Activated CD4-positive, alpha-beta T cell treated with anti-CD3 and anti-CD28 coated beads, Interleukin-2, amount 10 ng/mL, durations not matched to agents 24 days and 14 days (primary cell): ENCODE measurements at regions not wholly inside any gene's neighbourhood (a gene's known extent, or its start where the extent isn't known, plus 50 kb on each side); places are given as distances from the start of the nearest gene placed in this dataset.

ENCODE experiments used
- DNase-seq: peaks from one replicate; pipeline ENCODE4 v3.0.0; 2022
- H3K27ac Mint-ChIP-seq: one replicate; pipeline ENCODE4 v1.8.0; 2022; ENCODE audit warnings: mild to moderate bottlenecking, mixed read lengths
- H3K27me3 Mint-ChIP-seq: one replicate; pipeline ENCODE4 v1.8.0; 2022; ENCODE audit warnings: mixed read lengths
- H3K36me3 Mint-ChIP-seq: one replicate; pipeline ENCODE4 v1.8.0; 2022; ENCODE audit warnings: low read depth, mild to moderate bottlenecking, mixed read lengths
- H3K4me1 Mint-ChIP-seq: one replicate; pipeline ENCODE4 v1.8.0; 2021; ENCODE audit warnings: mixed read lengths
- H3K4me3 Mint-ChIP-seq: one replicate; pipeline ENCODE4 v1.8.0; 2022; ENCODE audit warnings: mild to moderate bottlenecking, moderate library complexity, mixed read lengths
- H3K9me3 Mint-ChIP-seq: one replicate; pipeline ENCODE4 v1.8.0; 2021; ENCODE audit warnings: mixed read lengths
- intact Hi-C: fragments of 100-400 bp; cut with micrococcal nuclease; formaldehyde crosslinking; loops from one replicate; pipeline ENCODE4 v1.15.1; 2023

GRCh38 chr6:150313781-150314180 is 55.0 kb upstream of the IYD start:
- Mint-ChIP-seq H3K4me3 (no peak overlapping the region), H3K27me3 (peaks cover 4% of the 10 kb centered on the region), H3K4me1 (peaks cover 3% of the 10 kb centered on the region), H3K27ac (no peak overlapping the region), H3K36me3 (no peaks in the 10 kb centered on the region), H3K9me3 (no peaks in the 10 kb centered on the region)
- no peak for DNase-seq
- intact Hi-C loops, result no loop called here

GRCh38 chr6:150314230-150315188 is 54.3 kb upstream of the IYD start:
- DNase-seq, result no peak
- no peaks in the 10 kb centered on the region for H3K9me3 Mint-ChIP-seq
- peaks cover 3% of the 10 kb centered on the region for H3K4me1 Mint-ChIP-seq
- H3K4me3 Mint-ChIP-seq, result no peak overlapping the region
- no peaks in the 10 kb centered on the region for H3K36me3 Mint-ChIP-seq
- peaks cover 4% of the 10 kb centered on the region for H3K27me3 Mint-ChIP-seq
- H3K27ac Mint-ChIP-seq, result no peak overlapping the region
- intact Hi-C loops, result no loop called here

- no peaks in the 10 kb centered on the region for H3K9me3 Mint-ChIP-seq
- no peak for DNase-seq
- no peak overlapping the region for H3K27ac Mint-ChIP-seq
- no peaks in the 10 kb centered on the region for H3K36me3 Mint-ChIP-seq
- no peak overlapping the region for H3K4me3 Mint-ChIP-seq
- intact Hi-C loops, result no loop called here
- H3K27me3 Mint-ChIP-seq, result peaks cover 4% of the 10 kb centered on the region
- peaks cover 3% of the 10 kb centered on the region for H3K4me1 Mint-ChIP-seq
Measured at GRCh38 chr6:150315626-150316025, 53.2 kb upstream of the IYD start.

GRCh38 chr6:150316936-150317335 is 51.9 kb upstream of the IYD start:
- Mint-ChIP-seq H3K27me3 (peaks cover 10% of the 10 kb centered on the region), H3K4me3 (no peak overlapping the region), H3K4me1 (no peaks in the 10 kb centered on the region), H3K9me3 (no peaks in the 10 kb centered on the region), H3K36me3 (no peaks in the 10 kb centered on the region), H3K27ac (no peak overlapping the region)
- intact Hi-C loops, result no loop called here
- DNase-seq, result no peak
